Fibroblast of mammary gland (primary cell): ENCODE measurements at regions not wholly inside any gene's neighbourhood (a gene's known extent, or its start where the extent isn't known, plus 50 kb on each side); places are given as distances from the start of the nearest gene placed in this dataset.

Source experiments
- DNase-seq: peaks from one replicate; pipeline ENCODE4 v3.0.0-alpha.2; 2010; ENCODE audit warnings: low read depth
- H3K4me3 ChIP-seq: 2 replicates; pipeline ENCODE4 v1.5.1; 2011; ENCODE audit warnings: low read depth, mild to moderate bottlenecking, low read length, moderate library complexity; ENCODE audit not compliant: control insufficient read depth
- TF ChIP-seq, protein P1 (sequence below): conservative IDR thresholded peaks from 2 replicates; pipeline ENCODE4 v1.5.1; 2011; ENCODE audit warnings: low read depth, low read length, inconsistent platforms; ENCODE audit not compliant: control insufficient read depth, insufficient read depth

DNA sequence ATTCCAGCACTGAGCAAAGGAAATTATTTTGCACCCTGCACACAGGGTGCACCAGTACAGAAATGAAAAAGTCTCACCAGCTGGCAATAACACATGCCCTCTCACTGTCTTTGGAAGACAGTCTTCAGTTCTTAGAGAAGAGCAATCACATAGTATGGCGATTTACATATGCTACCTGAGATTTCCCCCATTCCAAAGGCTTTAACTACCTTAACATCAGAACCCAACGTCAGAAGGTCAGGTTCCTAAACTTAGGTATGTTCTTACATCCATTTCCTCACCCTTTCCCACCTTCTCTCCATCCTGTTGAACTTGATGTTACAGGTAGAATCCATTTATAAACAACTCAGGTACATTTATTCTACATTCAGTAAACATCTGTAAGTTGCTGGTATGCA, 167.8 kb downstream of the PAWR start:
- TF ChIP-seq, protein P1, sequence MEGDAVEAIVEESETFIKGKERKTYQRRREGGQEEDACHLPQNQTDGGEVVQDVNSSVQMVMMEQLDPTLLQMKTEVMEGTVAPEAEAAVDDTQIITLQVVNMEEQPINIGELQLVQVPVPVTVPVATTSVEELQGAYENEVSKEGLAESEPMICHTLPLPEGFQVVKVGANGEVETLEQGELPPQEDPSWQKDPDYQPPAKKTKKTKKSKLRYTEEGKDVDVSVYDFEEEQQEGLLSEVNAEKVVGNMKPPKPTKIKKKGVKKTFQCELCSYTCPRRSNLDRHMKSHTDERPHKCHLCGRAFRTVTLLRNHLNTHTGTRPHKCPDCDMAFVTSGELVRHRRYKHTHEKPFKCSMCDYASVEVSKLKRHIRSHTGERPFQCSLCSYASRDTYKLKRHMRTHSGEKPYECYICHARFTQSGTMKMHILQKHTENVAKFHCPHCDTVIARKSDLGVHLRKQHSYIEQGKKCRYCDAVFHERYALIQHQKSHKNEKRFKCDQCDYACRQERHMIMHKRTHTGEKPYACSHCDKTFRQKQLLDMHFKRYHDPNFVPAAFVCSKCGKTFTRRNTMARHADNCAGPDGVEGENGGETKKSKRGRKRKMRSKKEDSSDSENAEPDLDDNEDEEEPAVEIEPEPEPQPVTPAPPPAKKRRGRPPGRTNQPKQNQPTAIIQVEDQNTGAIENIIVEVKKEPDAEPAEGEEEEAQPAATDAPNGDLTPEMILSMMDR, result no peak
- no peak overlapping the region for H3K4me3 ChIP-seq
- DNase-seq, result no peak

DNA sequence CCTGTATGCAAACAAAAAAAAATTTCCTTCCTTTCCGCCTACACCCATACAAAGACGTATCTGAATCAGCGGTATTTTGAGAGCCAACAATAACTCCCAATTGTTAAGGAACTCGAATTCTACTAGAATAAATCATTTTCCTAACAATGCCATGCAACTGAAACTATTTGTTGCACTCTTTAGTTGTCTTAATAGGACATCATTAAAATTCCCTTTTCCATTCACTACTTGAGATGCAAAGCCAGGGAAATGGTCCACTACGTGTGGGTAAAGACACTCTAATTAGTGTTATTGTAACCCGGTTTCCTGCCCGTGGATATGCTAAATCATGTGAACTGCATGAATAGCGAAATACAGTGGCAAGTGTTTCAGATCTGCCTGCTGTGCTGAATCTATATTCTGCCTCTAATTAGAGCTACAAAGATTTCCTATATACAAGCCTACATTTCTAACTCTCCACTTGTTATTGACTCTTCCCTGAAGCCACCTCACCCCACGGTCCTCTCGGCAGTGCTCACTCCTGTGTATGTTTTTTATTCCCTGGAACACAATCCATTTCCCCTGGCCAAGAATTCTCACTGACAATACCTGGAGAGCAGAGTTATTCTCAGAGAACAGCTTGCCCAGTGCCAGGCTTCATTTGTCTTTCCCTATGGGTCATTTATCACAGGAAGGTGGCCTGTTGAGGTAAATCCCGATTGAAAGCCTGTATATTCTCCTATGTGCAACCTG, 168.3 kb downstream of the PAWR start:
- TF ChIP-seq, protein P1, result no peak
- H3K4me3 ChIP-seq, result no peak overlapping the region
- DNase-seq, result no peak

DNA sequence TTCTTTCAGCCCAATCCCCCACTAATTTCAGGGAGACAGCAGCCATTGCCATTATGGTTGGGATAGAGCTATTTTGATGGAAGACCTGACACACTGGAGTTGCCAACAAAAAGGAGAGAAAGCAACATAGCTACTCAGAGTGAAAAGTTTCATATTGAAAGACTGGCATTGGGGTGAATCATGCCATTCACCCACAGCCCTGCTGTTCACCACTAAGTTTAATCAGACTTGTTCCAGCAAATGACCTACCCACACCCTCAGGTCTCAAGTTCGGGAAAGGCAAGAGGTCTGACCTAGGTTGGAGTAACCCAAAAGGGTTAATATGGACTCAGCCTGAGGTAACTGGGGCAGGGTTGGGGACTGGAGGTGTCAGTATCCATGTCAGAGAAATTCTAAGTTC, 169.2 kb downstream of the PAWR start:
- no peak for DNase-seq
- H3K4me3 ChIP-seq, result no peak overlapping the region
- TF ChIP-seq, protein P1, result no peak

DNA sequence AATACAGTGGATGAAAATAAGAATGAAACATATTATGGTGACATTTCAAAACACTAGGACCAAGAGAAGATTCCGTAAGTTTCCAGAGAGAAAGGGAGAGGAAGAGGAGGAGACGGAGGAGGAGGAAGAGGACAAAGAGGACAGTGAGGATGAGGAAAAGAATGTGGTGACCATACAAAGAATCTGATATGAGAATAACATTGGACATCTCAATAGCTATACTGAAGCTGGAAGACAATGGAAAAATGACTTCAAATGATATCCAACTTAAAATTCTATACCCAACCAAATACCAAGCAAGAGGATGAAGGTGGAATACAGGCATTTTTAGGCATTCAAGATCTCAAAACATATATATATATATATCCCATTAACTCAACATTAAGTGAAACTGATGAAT, 173.4 kb downstream of the PAWR start:
- TF ChIP-seq, protein P1, result no peak
- DNase-seq, result no peak
- H3K4me3 ChIP-seq, result no peak overlapping the region

DNA sequence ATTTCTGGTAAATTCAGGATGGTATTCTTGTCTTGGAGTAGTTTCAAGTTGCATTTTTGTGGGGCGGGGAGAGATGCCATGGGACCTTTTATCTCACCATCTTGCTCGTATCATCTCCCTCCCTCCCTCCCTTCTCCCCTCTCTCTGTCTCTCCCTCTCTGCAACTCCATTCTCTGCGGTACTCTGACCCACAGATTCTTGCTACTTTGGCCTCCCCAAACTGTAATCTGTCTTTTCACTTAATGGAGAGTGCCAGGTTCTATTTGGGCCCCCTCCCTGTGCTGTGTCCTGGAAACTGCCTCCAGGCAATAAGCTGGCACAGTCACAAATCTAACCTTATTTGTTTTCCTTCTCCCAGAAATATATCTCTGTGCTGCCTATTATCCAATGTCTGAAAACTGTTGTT, 175.2 kb downstream of the PAWR start:
- no peak overlapping the region for H3K4me3 ChIP-seq
- no peak for DNase-seq
- TF ChIP-seq, protein P1, result no peak

DNA sequence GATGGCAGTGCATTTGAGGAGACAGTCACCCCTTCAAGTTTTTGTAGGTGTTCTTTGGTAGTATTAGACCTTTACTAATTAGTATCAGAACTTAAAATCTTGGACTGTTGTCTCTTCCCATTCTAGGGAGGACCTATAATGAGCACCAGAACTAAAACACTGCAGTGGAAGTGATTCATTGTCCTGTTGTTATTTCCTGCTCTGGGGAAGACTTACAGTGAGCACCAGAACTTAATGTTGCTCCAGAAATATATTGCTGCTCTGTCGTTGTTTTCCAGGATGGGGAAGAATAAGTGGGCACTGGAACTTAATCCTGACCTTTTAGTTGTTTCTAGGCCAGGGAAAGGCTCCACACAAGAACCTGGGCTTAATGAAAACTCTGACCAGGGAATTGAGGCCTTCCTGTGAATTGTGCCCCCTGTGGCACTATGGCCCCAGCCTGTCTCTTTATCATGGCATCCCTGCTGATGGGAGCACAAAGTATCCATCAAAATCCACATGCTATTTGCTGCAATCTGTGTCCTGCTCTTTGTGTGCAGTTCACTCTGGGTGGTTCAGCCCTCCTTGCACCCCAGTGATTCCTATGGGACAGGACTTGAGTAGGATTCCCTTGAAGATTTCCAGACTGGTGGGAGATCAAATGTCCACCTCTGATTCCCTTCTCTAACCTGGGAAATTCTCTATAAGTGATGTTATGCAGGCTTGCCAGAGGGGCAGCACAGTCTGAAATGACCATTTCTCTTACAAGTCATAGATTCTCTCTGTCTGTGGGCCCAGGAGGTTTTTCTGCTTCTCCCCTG, 175.8 kb downstream of the PAWR start:
- no peak overlapping the region for H3K4me3 ChIP-seq
- TF ChIP-seq, protein P1, result no peak
- DNase-seq, result peak; percentile 25
